ENCODE measurements at regions not wholly inside any gene's neighbourhood (a gene's known extent, or its start where the extent isn't known, plus 50 kb on each side); places are given as distances from the start of the nearest gene placed in this dataset.

DNA sequence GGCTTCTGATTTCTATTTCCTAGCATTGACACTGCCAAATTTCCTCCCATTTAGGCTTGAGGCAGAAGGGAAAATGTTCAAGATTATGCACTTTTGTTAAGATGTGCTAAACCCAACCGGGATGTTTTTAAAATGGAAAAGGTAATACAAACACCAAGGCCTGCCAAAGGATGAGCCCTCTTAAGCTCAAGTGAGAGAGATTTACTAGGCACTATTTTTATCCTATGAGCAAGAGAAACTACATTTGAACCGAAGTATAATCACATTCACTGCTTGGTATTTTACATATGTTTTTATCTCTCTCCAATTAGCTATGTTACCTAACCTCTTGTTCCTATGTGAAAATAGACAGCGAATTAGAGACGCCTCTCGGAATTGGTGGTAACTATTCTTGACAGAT, 295.8 kb downstream of the GABRB3 start:
- no peak overlapping the region for H3K27ac Mint-ChIP-seq
- H3K4me3 Mint-ChIP-seq: no peak overlapping the region
- no peaks in the 10 kb centered on the region for H3K4me1 Mint-ChIP-seq
- DNase-seq: no peak
- intact Hi-C loops (cut with micrococcal nuclease): no loop called here
- Histone ChIP-seq H3K36me3 (replicated peaks in 1 of 2; ENCODE audit: control extremely low read depth in 1 of 2, control insufficient read depth in 1 of 2, extremely low read depth in 1 of 2, insufficient read depth in 2 of 2, low read length in 1 of 2) (no peaks in the 10 kb centered on the region), H3K27me3 (replicated peaks in 1 of 4; ENCODE audit: control extremely low read depth in 1 of 4, control insufficient read depth in 3 of 4, insufficient read depth in 4 of 4, low read length in 3 of 4) (no peaks in the 10 kb centered on the region), H3K27ac (ENCODE audit: low read length in 2 of 2) (no peak overlapping the region), H3K4me2 (replicated peaks; ENCODE audit: low read depth, low read length, poor library complexity, severe bottlenecking) (no peak overlapping the region), H3K9ac (ENCODE audit: low read length) (no peak overlapping the region), H3K79me2 (ENCODE audit: control insufficient read depth, insufficient read depth, low read length) (no peaks in the 10 kb centered on the region), H3K9me3 (ENCODE audit: control extremely low read depth in 1 of 3, control insufficient read depth in 2 of 3, insufficient read depth in 1 of 3, low read length in 2 of 3) (peaks cover 0 to 21% (median 0%) of the 10 kb centered on the region in 3 donors), H4K20me1 (ENCODE audit: control insufficient read depth, insufficient read depth, low read length, poor library complexity, severe bottlenecking) (no peaks in the 10 kb centered on the region), H2AFZ (ENCODE audit: insufficient read depth, low read depth, low read length, poor library complexity, severe bottlenecking) (no peak overlapping the region), H3K4me1 (ENCODE audit: control insufficient read depth in 2 of 2, insufficient read depth in 2 of 2, low read length in 2 of 2) (no peaks in the 10 kb centered on the region), H3K4me3 (ENCODE audit: control extremely low read depth in 1 of 5, extremely low read depth in 1 of 5, insufficient read depth in 1 of 5, low read depth in 2 of 5, low read length in 4 of 5) (no peak overlapping the region)
- POLR2A ChIA-PET: no interaction called here
- peaks cover 7% of the 10 kb centered on the region for H3K9me3 Mint-ChIP-seq (ENCODE audit: insufficient read depth)
- 100% methylated on average over 2 of the region's 5 CpGs for whole genome bisulfite sequencing (ENCODE audit: insufficient coverage)
- TF ChIP-seq, protein P1, sequence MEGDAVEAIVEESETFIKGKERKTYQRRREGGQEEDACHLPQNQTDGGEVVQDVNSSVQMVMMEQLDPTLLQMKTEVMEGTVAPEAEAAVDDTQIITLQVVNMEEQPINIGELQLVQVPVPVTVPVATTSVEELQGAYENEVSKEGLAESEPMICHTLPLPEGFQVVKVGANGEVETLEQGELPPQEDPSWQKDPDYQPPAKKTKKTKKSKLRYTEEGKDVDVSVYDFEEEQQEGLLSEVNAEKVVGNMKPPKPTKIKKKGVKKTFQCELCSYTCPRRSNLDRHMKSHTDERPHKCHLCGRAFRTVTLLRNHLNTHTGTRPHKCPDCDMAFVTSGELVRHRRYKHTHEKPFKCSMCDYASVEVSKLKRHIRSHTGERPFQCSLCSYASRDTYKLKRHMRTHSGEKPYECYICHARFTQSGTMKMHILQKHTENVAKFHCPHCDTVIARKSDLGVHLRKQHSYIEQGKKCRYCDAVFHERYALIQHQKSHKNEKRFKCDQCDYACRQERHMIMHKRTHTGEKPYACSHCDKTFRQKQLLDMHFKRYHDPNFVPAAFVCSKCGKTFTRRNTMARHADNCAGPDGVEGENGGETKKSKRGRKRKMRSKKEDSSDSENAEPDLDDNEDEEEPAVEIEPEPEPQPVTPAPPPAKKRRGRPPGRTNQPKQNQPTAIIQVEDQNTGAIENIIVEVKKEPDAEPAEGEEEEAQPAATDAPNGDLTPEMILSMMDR (IDR thresholded peaks at IDR 0.05): no peak
- TF ChIP-seq EZH2 (IDR thresholded peaks at IDR 0.05; ENCODE audit: borderline replicate concordance, insufficient read depth, low read depth, low read length, poor library complexity, severe bottlenecking): no peak
- no peaks in the 10 kb centered on the region for H3K27me3 Mint-ChIP-seq
- CTCF ChIA-PET: no interaction called here
- no peak for ATAC-seq (ENCODE audit: low read depth)

DNA sequence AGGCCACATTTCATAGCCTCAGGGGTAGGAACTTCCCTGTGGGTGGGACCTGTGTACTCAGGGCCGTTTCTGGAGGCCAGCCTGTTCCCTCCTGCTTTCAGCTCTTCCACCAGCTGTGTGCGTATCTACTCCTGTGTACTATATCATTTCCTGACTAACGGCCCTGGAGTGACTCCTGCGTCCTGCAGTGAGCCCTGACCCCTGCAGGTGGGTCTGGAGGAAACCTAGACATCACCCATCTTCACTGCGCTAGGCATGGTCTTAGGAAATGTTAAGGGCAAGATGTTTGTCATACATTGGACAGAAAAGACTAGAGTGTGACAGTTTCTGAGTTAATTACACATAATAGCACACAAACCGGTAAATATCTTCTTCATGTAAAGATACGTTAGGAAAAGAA, 297.3 kb downstream of the GABRB3 start:
- Mint-ChIP-seq H3K4me3 (no peak overlapping the region), H3K27ac (no peak overlapping the region), H3K9me3 (ENCODE audit: insufficient read depth) (peaks cover 5% of the 10 kb centered on the region), H3K27me3 (no peaks in the 10 kb centered on the region), H3K4me1 (no peaks in the 10 kb centered on the region)
- 65% methylated on average over 2 of the region's 7 CpGs for WGBS (ENCODE audit: insufficient coverage)
- DNase-seq (no peak), ATAC-seq (ENCODE audit: low read depth) (no peak)
- peaks cover 0 to 24% (median 0%) of the 10 kb centered on the region in 3 donors for H3K9me3 ChIP-seq (ENCODE audit: control extremely low read depth in 1 of 3, control insufficient read depth in 2 of 3, insufficient read depth in 1 of 3, low read length in 2 of 3)
- no peak overlapping the region for H3K27ac ChIP-seq (ENCODE audit: low read length in 2 of 2)
- ChIA-PET CTCF (no interaction called here), POLR2A (no interaction called here)
- no peak overlapping the region for H3K9ac ChIP-seq (ENCODE audit: low read length)
- H3K79me2 ChIP-seq (ENCODE audit: control insufficient read depth, insufficient read depth, low read length): no peaks in the 10 kb centered on the region
- no peak for TF ChIP-seq EZH2 (IDR thresholded peaks at IDR 0.05; ENCODE audit: borderline replicate concordance, insufficient read depth, low read depth, low read length, poor library complexity, severe bottlenecking)
- TF ChIP-seq, protein P1 (IDR thresholded peaks at IDR 0.05): no peak
- no peak overlapping the region for H3K4me3 ChIP-seq (ENCODE audit: control extremely low read depth in 1 of 5, extremely low read depth in 1 of 5, insufficient read depth in 1 of 5, low read depth in 2 of 5, low read length in 4 of 5)
- H3K36me3 ChIP-seq (replicated peaks in 1 of 2; ENCODE audit: control extremely low read depth in 1 of 2, control insufficient read depth in 1 of 2, extremely low read depth in 1 of 2, insufficient read depth in 2 of 2, low read length in 1 of 2): no peaks in the 10 kb centered on the region
- H3K4me2 ChIP-seq (replicated peaks; ENCODE audit: low read depth, low read length, poor library complexity, severe bottlenecking): no peak overlapping the region
- no peak overlapping the region for H2AFZ ChIP-seq (ENCODE audit: insufficient read depth, low read depth, low read length, poor library complexity, severe bottlenecking)
- H3K27me3 ChIP-seq (replicated peaks in 1 of 4; ENCODE audit: control extremely low read depth in 1 of 4, control insufficient read depth in 3 of 4, insufficient read depth in 4 of 4, low read length in 3 of 4): no peaks in the 10 kb centered on the region
- no peaks in the 10 kb centered on the region for H4K20me1 ChIP-seq (ENCODE audit: control insufficient read depth, insufficient read depth, low read length, poor library complexity, severe bottlenecking)
- intact Hi-C loops (cut with micrococcal nuclease): no loop called here
- no peaks in the 10 kb centered on the region for H3K4me1 ChIP-seq (ENCODE audit: control insufficient read depth in 2 of 2, insufficient read depth in 2 of 2, low read length in 2 of 2)
